DND-41 (cell line): ENCODE measurements at regions not wholly inside any gene's neighbourhood (a gene's known extent, or its start where the extent isn't known, plus 50 kb on each side); places are given as distances from the start of the nearest gene placed in this dataset.

Experiments
- ATAC-seq: fragments of 200-7000 bp; cut with Tn5 transposase; 3 replicates; pipeline ENCODE4 v1.9.1; 2021; ENCODE audit warnings: low read depth; ENCODE audit not compliant: insufficient read depth
- DNase-seq: peaks from one replicate; pipeline ENCODE4 v3.0.0-alpha.2; 2020
- H2AFZ ChIP-seq: 2 replicates; pipeline ENCODE4 v1.6.0; 2012; ENCODE audit warnings: low read depth, low read length
- H3K27ac ChIP-seq: 2 replicates; pipeline ENCODE4 v1.5.1; 2012; ENCODE audit warnings: low read length, inconsistent platforms
- H3K27me3 ChIP-seq: fragments of 200-600 bp; sonication (generic); 2 replicates; pipeline ENCODE4 v1.6.0; 2012; ENCODE audit warnings: low read length, mild to moderate bottlenecking, inconsistent platforms; ENCODE audit not compliant: insufficient read depth, poor library complexity
- H3K36me3 ChIP-seq: 2 replicates; pipeline ENCODE4 v1.5.1; 2012; ENCODE audit warnings: low read length, inconsistent platforms; ENCODE audit not compliant: insufficient read depth
- H3K4me1 ChIP-seq: 2 replicates; pipeline ENCODE4 v1.5.1; 2012; ENCODE audit warnings: mild to moderate bottlenecking, low read length; ENCODE audit not compliant: insufficient read depth
- H3K4me2 ChIP-seq: 2 replicates; pipeline ENCODE4 v1.6.0; 2012; ENCODE audit warnings: mild to moderate bottlenecking, moderate library complexity, low read length, inconsistent platforms; ENCODE audit not compliant: insufficient read depth
- H3K4me3 ChIP-seq, 2 experiments: fragments of 200-600 bp in 1 of 2; shearing (Covaris generic) in 1 of 2; 2 replicates each; pipeline ENCODE4 v1.5.1; 2012 to 2016; ENCODE audit warnings: inconsistent platforms in 2 of 2, low read length in 2 of 2, mild to moderate bottlenecking in 2 of 2, low read depth in 1 of 2, moderate library complexity in 1 of 2
- H3K79me2 ChIP-seq: 2 replicates; pipeline ENCODE4 v1.6.0; 2012; ENCODE audit warnings: low read length, inconsistent platforms; ENCODE audit not compliant: insufficient read depth
- H3K9ac ChIP-seq: 2 replicates; pipeline ENCODE4 v1.6.0; 2012; ENCODE audit warnings: low read depth, mild to moderate bottlenecking, inconsistent platforms, low read length, moderate library complexity
- H3K9me3 ChIP-seq: 2 replicates; pipeline ENCODE4 v1.5.1; 2012; ENCODE audit warnings: low read length, moderate library complexity, mild to moderate bottlenecking, inconsistent platforms; ENCODE audit not compliant: insufficient read depth, severe bottlenecking
- H4K20me1 ChIP-seq: 2 replicates; pipeline ENCODE4 v1.6.0; 2012; ENCODE audit warnings: low read length; ENCODE audit not compliant: insufficient read depth
- CTCF ChIP-seq: IDR thresholded peaks from 2 replicates; pipeline ENCODE4 v1.5.1; 2012; ENCODE audit warnings: borderline replicate concordance, low read length, moderate library complexity, mild to moderate bottlenecking; ENCODE audit not compliant: poor library complexity, severe bottlenecking; ENCODE audit errors: extremely low read depth
- EZH2 ChIP-seq: IDR thresholded peaks from 3 replicates; pipeline ENCODE4 v1.6.1; 2012; ENCODE audit warnings: borderline replicate concordance, low read depth, mild to moderate bottlenecking, moderate library complexity, low read length, inconsistent platforms; ENCODE audit not compliant: severe bottlenecking

GRCh38 chr9:87294126-87294525, 203.5 kb upstream of the DAPK1 start:
- DNase-seq, result no peak
- no peaks in the 10 kb centered on the region for H3K79me2 ChIP-seq
- no peaks in the 10 kb centered on the region for H3K9me3 ChIP-seq
- H3K27ac ChIP-seq, result no peak overlapping the region
- no peak overlapping the region for H3K4me2 ChIP-seq
- H3K4me1 ChIP-seq, result no peaks in the 10 kb centered on the region
- no peak overlapping the region for H3K9ac ChIP-seq
- no peak overlapping the region for H2AFZ ChIP-seq
- no peaks in the 10 kb centered on the region for H4K20me1 ChIP-seq
- no peaks in the 10 kb centered on the region for H3K36me3 ChIP-seq
- no peak for ATAC-seq
- no peak for TF ChIP-seq EZH2
- no peaks in the 10 kb centered on the region for H3K27me3 ChIP-seq
- H3K4me3 ChIP-seq, result no peak overlapping the region

- Histone ChIP-seq H2AFZ (no peak overlapping the region), H4K20me1 (no peaks in the 10 kb centered on the region), H3K27me3 (no peaks in the 10 kb centered on the region), H3K36me3 (no peaks in the 10 kb centered on the region), H3K9me3 (no peaks in the 10 kb centered on the region), H3K4me3 (no peak overlapping the region), H3K4me2 (no peak overlapping the region), H3K79me2 (no peaks in the 10 kb centered on the region), H3K4me1 (no peaks in the 10 kb centered on the region), H3K27ac (no peak overlapping the region), H3K9ac (no peak overlapping the region)
- DNase-seq (no peak), ATAC-seq (no peak)
- TF ChIP-seq EZH2 (no peak), CTCF (no peak)
Observed at GRCh38 chr9:87300915-87301314, 196.8 kb upstream of the DAPK1 start.

GRCh38 chr9:87301371-87301770, 196.3 kb upstream of the DAPK1 start:
- no peak for TF ChIP-seq CTCF
- no peak for TF ChIP-seq EZH2
- no peaks in the 10 kb centered on the region for H4K20me1 ChIP-seq
- no peak overlapping the region for H3K4me3 ChIP-seq
- no peaks in the 10 kb centered on the region for H3K79me2 ChIP-seq
- no peak overlapping the region for H3K9ac ChIP-seq
- no peaks in the 10 kb centered on the region for H3K9me3 ChIP-seq
- no peaks in the 10 kb centered on the region for H3K27me3 ChIP-seq
- H3K4me1 ChIP-seq, result no peaks in the 10 kb centered on the region
- H2AFZ ChIP-seq, result no peak overlapping the region
- ATAC-seq, result no peak
- H3K36me3 ChIP-seq, result no peaks in the 10 kb centered on the region
- H3K27ac ChIP-seq, result no peak overlapping the region
- H3K4me2 ChIP-seq, result no peak overlapping the region
- DNase-seq, result no peak

- no peaks in the 10 kb centered on the region for H3K4me1 ChIP-seq
- no peaks in the 10 kb centered on the region for H3K27me3 ChIP-seq
- no peak for ATAC-seq
- H2AFZ ChIP-seq, result no peak overlapping the region
- H3K36me3 ChIP-seq, result no peaks in the 10 kb centered on the region
- no peak overlapping the region for H3K27ac ChIP-seq
- no peaks in the 10 kb centered on the region for H4K20me1 ChIP-seq
- no peak for TF ChIP-seq CTCF
- no peak for TF ChIP-seq EZH2
- no peak overlapping the region for H3K4me3 ChIP-seq
- H3K9me3 ChIP-seq, result no peaks in the 10 kb centered on the region
- no peaks in the 10 kb centered on the region for H3K79me2 ChIP-seq
- H3K9ac ChIP-seq, result no peak overlapping the region
- no peak overlapping the region for H3K4me2 ChIP-seq
- no peak for DNase-seq
Observed at GRCh38 chr9:87305151-87305550, 192.5 kb upstream of the DAPK1 start.
